ENCODE measurements at regions not wholly inside any gene's neighbourhood (a gene's known extent, or its start where the extent isn't known, plus 50 kb on each side); places are given as distances from the start of the nearest gene placed in this dataset.
"Not testable (repeated sequence)": the region's sequence is repeated elsewhere in the genome, so short reads cannot be mapped to it uniquely, and the experiment has no call there.

GRCh38 chr12:107607464-107608392, 77.9 kb upstream of the PWP1 start:
- no peak overlapping the region for H3K27ac ChIP-seq
- TF ChIP-seq CTCF (conservative IDR thresholded peaks at IDR 0.05) (peak; percentile 86), ZFX (IDR thresholded peaks at IDR 0.05) (no peak)

- H3K27ac ChIP-seq = not testable (repeated sequence)
These were observed 76.8 kb upstream of the PWP1 start for GRCh38 chr12:107608779-107609178.

- no peak overlapping the region for H3K27ac ChIP-seq
- TF ChIP-seq ZFX (IDR thresholded peaks at IDR 0.05) (no peak), CTCF (conservative IDR thresholded peaks at IDR 0.05) (peak; percentile 84)
These were observed 75.4 kb upstream of the PWP1 start for GRCh38 chr12:107610021-107610859.

- no peak for TF ChIP-seq ZFX (IDR thresholded peaks at IDR 0.05)
- TF ChIP-seq CTCF (conservative IDR thresholded peaks at IDR 0.05) = no peak
- H3K27ac ChIP-seq = no peak overlapping the region
These were observed 73.1 kb upstream of the PWP1 start for GRCh38 chr12:107612508-107612907.

GRCh38 chr12:107616941-107617340, 68.7 kb upstream of the PWP1 start:
- no peak overlapping the region for H3K27ac ChIP-seq
- TF ChIP-seq ZFX (IDR thresholded peaks at IDR 0.05) (no peak), CTCF (conservative IDR thresholded peaks at IDR 0.05) (no peak)

- TF ChIP-seq CTCF (conservative IDR thresholded peaks at IDR 0.05) (no peak), ZFX (IDR thresholded peaks at IDR 0.05) (no peak)
- no peak overlapping the region for H3K27ac ChIP-seq
These were observed 67.5 kb upstream of the PWP1 start for GRCh38 chr12:107618106-107618505.

- TF ChIP-seq ZFX (IDR thresholded peaks at IDR 0.05) (no peak), CTCF (conservative IDR thresholded peaks at IDR 0.05) (no peak)
- H3K27ac ChIP-seq = no peak overlapping the region
These were observed 65.8 kb upstream of the PWP1 start for GRCh38 chr12:107619831-107620230.
